COLO668 (cell line): ENCODE measurements at regions not wholly inside any gene's neighbourhood (a gene's known extent, or its start where the extent isn't known, plus 50 kb on each side); places are given as distances from the start of the nearest gene placed in this dataset.
"Not testable (repeated sequence)": the region's sequence is repeated elsewhere in the genome, so short reads cannot be mapped to it uniquely, and the experiment has no call there.

ENCODE experiments used
- DNase-seq: peaks from one replicate; lab custom pipeline; 2025; ENCODE audit not compliant: unreplicated experiment; lab: John Stamatoyannopoulos, UW

- DNase-seq, result no peak
Measured at GRCh38 chr12:84408936-84409335, 503.7 kb downstream of the SLC6A15 start.

- DNase-seq, result not testable (repeated sequence)
Measured at GRCh38 chr12:84406720-84407119, 505.9 kb downstream of the SLC6A15 start.

- no peak for DNase-seq
Measured at GRCh38 chr12:84397846-84398245, 514.8 kb downstream of the SLC6A15 start.

- no peak for DNase-seq
Measured at GRCh38 chr12:84397263-84397662, 515.3 kb downstream of the SLC6A15 start.

- DNase-seq, result not testable (repeated sequence)
Measured at GRCh38 chr12:84391176-84391575, 521.4 kb downstream of the SLC6A15 start.

GRCh38 chr12:84384384-84384783 lies 528.2 kb downstream of the SLC6A15 start:
- no peak for DNase-seq

- not testable (repeated sequence) for DNase-seq
Measured at GRCh38 chr12:84382486-84382885, 530.1 kb downstream of the SLC6A15 start.

GRCh38 chr12:84376320-84376719 lies 536.3 kb downstream of the SLC6A15 start:
- no peak for DNase-seq

GRCh38 chr12:84375449-84376170 lies 537.0 kb downstream of the SLC6A15 start:
- DNase-seq, result no peak

- DNase-seq, result no peak
Measured at GRCh38 chr12:84362552-84362897, 550.1 kb downstream of the SLC6A15 start.

- no peak for DNase-seq
Measured at GRCh38 chr12:84361651-84362551, 550.7 kb downstream of the SLC6A15 start.

- no peak for DNase-seq
Measured at GRCh38 chr12:84357314-84357713, 555.3 kb downstream of the SLC6A15 start.

GRCh38 chr12:84356224-84356623 lies 556.4 kb downstream of the SLC6A15 start:
- DNase-seq, result no peak

GRCh38 chr12:84355561-84355960 lies 557.0 kb downstream of the SLC6A15 start:
- peak; percentile 7 for DNase-seq

GRCh38 chr12:84348582-84348981 lies 564.0 kb downstream of the SLC6A15 start:
- DNase-seq, result no peak

- no peak for DNase-seq
Measured at GRCh38 chr12:84341467-84342193, 571.0 kb downstream of the SLC6A15 start.

GRCh38 chr12:84336231-84336630 lies 576.4 kb downstream of the SLC6A15 start:
- DNase-seq, result no peak

GRCh38 chr12:84329938-84330337 lies 582.7 kb downstream of the SLC6A15 start:
- no peak for DNase-seq

- DNase-seq, result no peak
Measured at GRCh38 chr12:84315926-84316325, 596.7 kb downstream of the SLC6A15 start.

- DNase-seq, result no peak
Measured at GRCh38 chr12:84313323-84313675, 599.3 kb downstream of the SLC6A15 start.

GRCh38 chr12:84308211-84308610 lies 604.4 kb downstream of the SLC6A15 start:
- no peak for DNase-seq

- no peak for DNase-seq
Measured at GRCh38 chr12:84305144-84305543, 607.5 kb downstream of the SLC6A15 start.
